Mesendoderm (in vitro differentiated cells): ENCODE measurements at regions not wholly inside any gene's neighbourhood (a gene's known extent, or its start where the extent isn't known, plus 50 kb on each side); places are given as distances from the start of the nearest gene placed in this dataset.

ENCODE experiments used
- DNase-seq: peaks from one replicate; pipeline ENCODE4 v3.0.0; 2013
- H2AK5ac ChIP-seq: 2 replicates; pipeline ENCODE4 v1.6.1; 2013; ENCODE audit warnings: low read length, inconsistent platforms
- H2BK120ac ChIP-seq: 2 replicates; pipeline ENCODE4 v1.6.1; 2013; ENCODE audit warnings: low read depth, mild to moderate bottlenecking, low read length, moderate library complexity, mixed read lengths
- H2BK15ac ChIP-seq: replicated peaks from 2 replicates; pipeline ENCODE4 v1.6.1; 2013; ENCODE audit warnings: low read depth, mild to moderate bottlenecking, moderate library complexity
- H2BK5ac ChIP-seq: 2 replicates; pipeline ENCODE4 v1.6.1; 2013; ENCODE audit warnings: low read length, inconsistent platforms
- H3K18ac ChIP-seq: 2 replicates; pipeline ENCODE4 v1.6.1; 2013; ENCODE audit warnings: mild to moderate bottlenecking, low read length, mixed read lengths
- H3K23ac ChIP-seq: one replicate; pipeline ENCODE4 v1.6.1; 2013; ENCODE audit warnings: low read length
- H3K27ac ChIP-seq: 2 replicates; pipeline ENCODE4 v1.5.1; 2013; ENCODE audit warnings: low read depth, mild to moderate bottlenecking, inconsistent platforms, low read length, moderate library complexity
- H3K27me3 ChIP-seq: 2 replicates; pipeline ENCODE4 v1.6.1; 2013; ENCODE audit warnings: low read length, control low read depth, mild to moderate bottlenecking, inconsistent platforms; ENCODE audit not compliant: insufficient read depth, poor library complexity
- H3K36me3 ChIP-seq: 2 replicates; pipeline ENCODE4 v1.6.1; 2013; ENCODE audit warnings: low read length, inconsistent platforms; ENCODE audit not compliant: control insufficient read depth, insufficient read depth
- H3K4ac ChIP-seq: one replicate; pipeline ENCODE4 v1.6.1; 2013; ENCODE audit warnings: low read depth, mild to moderate bottlenecking, low read length, moderate library complexity
- H3K4me1 ChIP-seq: 2 replicates; pipeline ENCODE4 v1.6.1; 2013; ENCODE audit warnings: low read depth, low read length, inconsistent platforms; ENCODE audit not compliant: control insufficient read depth
- H3K4me2 ChIP-seq: 2 replicates; pipeline ENCODE4 v1.6.1; 2013; ENCODE audit warnings: low read length
- H3K4me3 ChIP-seq: 2 replicates; pipeline ENCODE4 v1.5.1; 2013; ENCODE audit warnings: mild to moderate bottlenecking, low read length
- H3K56ac ChIP-seq: one replicate; pipeline ENCODE4 v1.6.1; 2013; ENCODE audit warnings: low read length
- H3K79me1 ChIP-seq: 2 replicates; pipeline ENCODE4 v1.6.1; 2013; ENCODE audit warnings: low read length, inconsistent platforms
- H3K79me2 ChIP-seq: 2 replicates; pipeline ENCODE4 v1.6.1; 2013; ENCODE audit warnings: mild to moderate bottlenecking, low read length; ENCODE audit not compliant: control insufficient read depth, insufficient read depth
- H3K9ac ChIP-seq: 2 replicates; pipeline ENCODE4 v1.6.1; 2013; ENCODE audit warnings: low read length, inconsistent platforms
- H4K5ac ChIP-seq: one replicate; pipeline ENCODE4 v1.6.1; 2013; ENCODE audit warnings: low read length
- H4K8ac ChIP-seq: one replicate; pipeline ENCODE4 v1.6.1; 2013; ENCODE audit warnings: low read depth, mild to moderate bottlenecking, control low read depth, low read length, moderate library complexity
- WGBS: extraction: QIAGEN DNeasy Blood & Tissue Kit; methylation state at CpG from one replicate; pipeline ENCODE4 v1.1.7; 2013; ENCODE audit warnings: low lambda C conversion rate, missing lambda C conversion rate; ENCODE audit not compliant: insufficient coverage; ENCODE audit errors: extremely low coverage; 5-methylcytosine and 5-hydroxymethylcytosine counted together

GRCh38 chr11:88420165-88420791, 82.7 kb upstream of the CTSC start:
- H3K4me3 ChIP-seq = no peak overlapping the region
- no peak overlapping the region for H4K8ac ChIP-seq
- H3K23ac ChIP-seq = no peak overlapping the region
- no peak overlapping the region for H3K4me2 ChIP-seq
- no peak overlapping the region for H2BK5ac ChIP-seq
- H4K5ac ChIP-seq = no peak overlapping the region
- H3K27me3 ChIP-seq = no peaks in the 10 kb centered on the region
- H3K79me2 ChIP-seq = no peaks in the 10 kb centered on the region
- DNase-seq = no peak
- no peak overlapping the region for H2AK5ac ChIP-seq
- WGBS = no CpG with 5 or more reads among the region's 7 CpGs
- no peak overlapping the region for H3K56ac ChIP-seq
- H3K27ac ChIP-seq = no peak overlapping the region
- no peaks in the 10 kb centered on the region for H3K36me3 ChIP-seq
- H2BK120ac ChIP-seq = no peak overlapping the region
- no peak overlapping the region for H3K4ac ChIP-seq
- H3K18ac ChIP-seq = no peak overlapping the region
- H3K4me1 ChIP-seq = no peaks in the 10 kb centered on the region
- H3K79me1 ChIP-seq = no peaks in the 10 kb centered on the region
- no peak overlapping the region for H2BK15ac ChIP-seq
- H3K9ac ChIP-seq = no peak overlapping the region

- Histone ChIP-seq H3K4ac (no peak overlapping the region), H3K27me3 (no peaks in the 10 kb centered on the region), H2BK5ac (no peak overlapping the region), H3K18ac (no peak overlapping the region), H2BK15ac (no peak overlapping the region), H3K4me3 (no peak overlapping the region), H3K79me1 (no peaks in the 10 kb centered on the region), H3K56ac (no peak overlapping the region), H3K4me2 (no peak overlapping the region), H3K27ac (no peak overlapping the region), H3K79me2 (no peaks in the 10 kb centered on the region), H2AK5ac (no peak overlapping the region), H3K4me1 (no peaks in the 10 kb centered on the region), H3K23ac (no peak overlapping the region), H4K8ac (no peak overlapping the region), H3K9ac (no peak overlapping the region), H3K36me3 (no peaks in the 10 kb centered on the region), H2BK120ac (no peak overlapping the region), H4K5ac (no peak overlapping the region)
- WGBS = no CpG with 5 or more reads among the region's 3 CpGs
- no peak for DNase-seq
Observed at GRCh38 chr11:88418508-88418907, 81.0 kb upstream of the CTSC start.

GRCh38 chr11:88415495-88415894, 78.0 kb upstream of the CTSC start:
- DNase-seq = no peak
- Histone ChIP-seq H3K23ac (no peak overlapping the region), H3K4ac (no peak overlapping the region), H3K27ac (no peak overlapping the region), H2AK5ac (no peak overlapping the region), H4K5ac (no peak overlapping the region), H3K27me3 (no peaks in the 10 kb centered on the region), H3K79me2 (no peaks in the 10 kb centered on the region), H3K79me1 (no peaks in the 10 kb centered on the region), H4K8ac (no peak overlapping the region), H2BK5ac (no peak overlapping the region), H3K4me1 (no peaks in the 10 kb centered on the region), H3K56ac (no peak overlapping the region), H3K18ac (no peak overlapping the region), H3K4me3 (no peak overlapping the region), H3K4me2 (no peak overlapping the region), H2BK15ac (no peak overlapping the region), H3K9ac (no peak overlapping the region), H3K36me3 (no peaks in the 10 kb centered on the region), H2BK120ac (no peak overlapping the region)
- whole genome bisulfite sequencing = no CpG with 5 or more reads among the region's 1 CpG

GRCh38 chr11:88414981-88415413, 77.5 kb upstream of the CTSC start:
- Histone ChIP-seq H3K27me3 (no peaks in the 10 kb centered on the region), H3K56ac (no peak overlapping the region), H3K27ac (no peak overlapping the region), H3K4ac (no peak overlapping the region), H2AK5ac (no peak overlapping the region), H2BK120ac (no peak overlapping the region), H3K23ac (no peak overlapping the region), H3K9ac (no peak overlapping the region), H2BK5ac (no peak overlapping the region), H3K36me3 (no peaks in the 10 kb centered on the region), H3K4me2 (no peak overlapping the region), H3K79me2 (no peaks in the 10 kb centered on the region), H3K4me3 (no peak overlapping the region), H4K5ac (no peak overlapping the region), H4K8ac (no peak overlapping the region), H2BK15ac (no peak overlapping the region), H3K79me1 (no peaks in the 10 kb centered on the region), H3K18ac (no peak overlapping the region), H3K4me1 (no peaks in the 10 kb centered on the region)
- DNase-seq = no peak
- WGBS = no CpG with 5 or more reads among the region's 3 CpGs

GRCh38 chr11:88414385-88414861, 76.9 kb upstream of the CTSC start:
- no peak overlapping the region for H3K4me3 ChIP-seq
- H3K4me2 ChIP-seq = no peak overlapping the region
- no peak overlapping the region for H3K18ac ChIP-seq
- H2BK15ac ChIP-seq = no peak overlapping the region
- no peak overlapping the region for H3K23ac ChIP-seq
- H3K27ac ChIP-seq = no peak overlapping the region
- no peaks in the 10 kb centered on the region for H3K79me1 ChIP-seq
- H3K4ac ChIP-seq = no peak overlapping the region
- DNase-seq = no peak
- H3K79me2 ChIP-seq = no peaks in the 10 kb centered on the region
- no peaks in the 10 kb centered on the region for H3K4me1 ChIP-seq
- H3K27me3 ChIP-seq = no peaks in the 10 kb centered on the region
- H2BK120ac ChIP-seq = no peak overlapping the region
- no peak overlapping the region for H4K8ac ChIP-seq
- H2BK5ac ChIP-seq = no peak overlapping the region
- H2AK5ac ChIP-seq = no peak overlapping the region
- no CpG with 5 or more reads among the region's 5 CpGs for WGBS
- H3K9ac ChIP-seq = no peak overlapping the region
- no peak overlapping the region for H3K56ac ChIP-seq
- no peak overlapping the region for H4K5ac ChIP-seq
- H3K36me3 ChIP-seq = no peaks in the 10 kb centered on the region

- no peaks in the 10 kb centered on the region for H3K79me2 ChIP-seq
- no peak overlapping the region for H3K27ac ChIP-seq
- DNase-seq = no peak
Observed at GRCh38 chr11:88411265-88411664, 73.7 kb upstream of the CTSC start.

More at GRCh38 chr11:88411265-88411664, 73.7 kb upstream of the CTSC start:
- Histone ChIP-seq H3K4me1 (no peaks in the 10 kb centered on the region), H2AK5ac (no peak overlapping the region), H3K4ac (no peak overlapping the region), H3K4me2 (no peak overlapping the region), H3K18ac (no peak overlapping the region), H4K8ac (no peak overlapping the region), H3K9ac (no peak overlapping the region), H3K56ac (no peak overlapping the region), H2BK15ac (no peak overlapping the region), H3K36me3 (no peaks in the 10 kb centered on the region), H2BK120ac (no peak overlapping the region), H2BK5ac (no peak overlapping the region), H3K27me3 (no peaks in the 10 kb centered on the region), H3K79me1 (no peaks in the 10 kb centered on the region), H3K4me3 (no peak overlapping the region), H4K5ac (no peak overlapping the region), H3K23ac (no peak overlapping the region)
